Tibial nerve (tissue), 4 donors: ENCODE measurements at regions not wholly inside any gene's neighbourhood (a gene's known extent, or its start where the extent isn't known, plus 50 kb on each side); places are given as distances from the start of the nearest gene placed in this dataset.

Source experiments
- EP300 ChIP-seq, 2 donors: sonication (generic); formaldehyde crosslinking; IDR thresholded peaks; one replicate each; pipeline ENCODE4 v1.6.1; 2017; ENCODE audit warnings: antibody characterized with exemption in 2 of 2, mild to moderate bottlenecking in 1 of 2
- POLR2A ChIP-seq, 2 donors: fragments of 450-650 bp; IDR thresholded peaks; one replicate each; pipeline ENCODE4 v1.6.1; 2017; ENCODE audit warnings: antibody characterized with exemption in 2 of 2, mild to moderate bottlenecking in 2 of 2, moderate library complexity in 2 of 2
- TF ChIP-seq, protein P1 (sequence below), 5 experiments: fragments of 200-600 bp in 3 of 5; fragments of 450-650 bp in 2 of 5; sonication (generic) in 3 of 5; IDR thresholded peaks; one replicate each; pipeline ENCODE4 v1.5.1; 2016 to 2019; ENCODE audit warnings: antibody characterized with exemption in 5 of 5, mild to moderate bottlenecking in 3 of 5, moderate library complexity in 2 of 5

- no peak for TF ChIP-seq EP300 (IDR thresholded peaks at IDR 0.05)
- TF ChIP-seq, protein P1, sequence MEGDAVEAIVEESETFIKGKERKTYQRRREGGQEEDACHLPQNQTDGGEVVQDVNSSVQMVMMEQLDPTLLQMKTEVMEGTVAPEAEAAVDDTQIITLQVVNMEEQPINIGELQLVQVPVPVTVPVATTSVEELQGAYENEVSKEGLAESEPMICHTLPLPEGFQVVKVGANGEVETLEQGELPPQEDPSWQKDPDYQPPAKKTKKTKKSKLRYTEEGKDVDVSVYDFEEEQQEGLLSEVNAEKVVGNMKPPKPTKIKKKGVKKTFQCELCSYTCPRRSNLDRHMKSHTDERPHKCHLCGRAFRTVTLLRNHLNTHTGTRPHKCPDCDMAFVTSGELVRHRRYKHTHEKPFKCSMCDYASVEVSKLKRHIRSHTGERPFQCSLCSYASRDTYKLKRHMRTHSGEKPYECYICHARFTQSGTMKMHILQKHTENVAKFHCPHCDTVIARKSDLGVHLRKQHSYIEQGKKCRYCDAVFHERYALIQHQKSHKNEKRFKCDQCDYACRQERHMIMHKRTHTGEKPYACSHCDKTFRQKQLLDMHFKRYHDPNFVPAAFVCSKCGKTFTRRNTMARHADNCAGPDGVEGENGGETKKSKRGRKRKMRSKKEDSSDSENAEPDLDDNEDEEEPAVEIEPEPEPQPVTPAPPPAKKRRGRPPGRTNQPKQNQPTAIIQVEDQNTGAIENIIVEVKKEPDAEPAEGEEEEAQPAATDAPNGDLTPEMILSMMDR (IDR thresholded peaks at IDR 0.05) = no peak
- no peak for TF ChIP-seq POLR2A (IDR thresholded peaks at IDR 0.05)
Observed at GRCh38 chr16:50476486-50477255, 71.5 kb upstream of the NKD1 start.
